SW 1271 (cell line): ENCODE measurements at regions not wholly inside any gene's neighbourhood (a gene's known extent, or its start where the extent isn't known, plus 50 kb on each side); places are given as distances from the start of the nearest gene placed in this dataset.

Experiments
- DNase-seq, 2 experiments: peaks; one replicate each; lab custom pipeline; 2025; lab: John Stamatoyannopoulos, UW

DNA sequence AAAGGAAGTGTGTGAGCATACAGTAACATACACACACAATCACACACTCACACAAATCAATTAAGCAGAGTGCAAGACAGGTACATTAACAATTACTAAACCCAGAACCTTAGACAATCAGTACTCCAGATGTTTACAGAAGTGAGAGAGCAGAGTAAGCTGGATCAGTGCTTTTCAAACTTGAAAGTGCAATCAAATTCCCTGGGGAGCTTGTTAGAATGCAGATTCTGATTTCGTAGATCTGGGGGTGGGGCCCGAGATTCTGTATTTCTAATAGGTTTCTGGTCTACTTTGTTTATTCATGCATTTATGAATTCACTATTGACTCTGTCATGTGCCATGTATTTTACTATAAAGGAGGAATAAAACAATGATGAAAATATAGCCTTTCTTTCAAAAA is 179.6 kb upstream of the PHYHIPL start:
- no peak for DNase-seq

DNA sequence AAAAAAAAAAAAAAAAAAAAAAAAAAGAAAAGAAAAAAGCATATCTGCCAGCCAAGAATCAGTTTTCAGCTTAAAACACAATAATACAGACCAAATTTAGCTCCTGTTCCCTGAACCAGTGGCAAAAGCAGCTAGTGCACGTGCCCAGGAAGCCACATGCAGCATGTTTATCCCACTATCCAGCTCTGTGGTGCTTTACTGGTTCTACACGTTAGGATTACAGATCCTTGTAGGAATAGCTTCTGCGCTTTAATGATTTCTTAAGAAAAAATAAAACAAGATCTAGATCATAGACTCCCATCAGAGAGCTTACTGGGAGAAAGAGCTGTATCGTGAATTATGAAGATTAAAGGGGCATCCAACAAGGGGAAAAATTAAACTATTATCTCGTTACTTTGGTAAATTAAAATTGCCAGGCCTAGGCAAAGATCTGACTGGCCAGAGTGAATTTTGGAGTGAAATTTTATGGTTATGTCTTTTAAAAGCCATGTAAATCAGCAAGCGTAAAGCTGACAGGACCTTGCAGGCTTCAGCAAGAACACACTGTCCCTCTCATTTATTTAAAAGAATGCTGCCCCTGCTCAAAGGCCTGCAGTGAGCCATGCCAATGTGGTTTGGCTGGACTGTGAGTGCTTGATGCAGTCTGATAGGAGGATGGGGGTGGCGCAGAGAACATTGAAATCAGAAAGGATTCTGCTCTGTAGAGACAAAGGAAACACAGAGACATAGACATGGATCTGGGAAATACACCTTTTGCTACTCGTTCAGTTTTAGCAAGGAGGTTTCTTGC is 177.3 kb upstream of the PHYHIPL start:
- DNase-seq, result no peak

DNA sequence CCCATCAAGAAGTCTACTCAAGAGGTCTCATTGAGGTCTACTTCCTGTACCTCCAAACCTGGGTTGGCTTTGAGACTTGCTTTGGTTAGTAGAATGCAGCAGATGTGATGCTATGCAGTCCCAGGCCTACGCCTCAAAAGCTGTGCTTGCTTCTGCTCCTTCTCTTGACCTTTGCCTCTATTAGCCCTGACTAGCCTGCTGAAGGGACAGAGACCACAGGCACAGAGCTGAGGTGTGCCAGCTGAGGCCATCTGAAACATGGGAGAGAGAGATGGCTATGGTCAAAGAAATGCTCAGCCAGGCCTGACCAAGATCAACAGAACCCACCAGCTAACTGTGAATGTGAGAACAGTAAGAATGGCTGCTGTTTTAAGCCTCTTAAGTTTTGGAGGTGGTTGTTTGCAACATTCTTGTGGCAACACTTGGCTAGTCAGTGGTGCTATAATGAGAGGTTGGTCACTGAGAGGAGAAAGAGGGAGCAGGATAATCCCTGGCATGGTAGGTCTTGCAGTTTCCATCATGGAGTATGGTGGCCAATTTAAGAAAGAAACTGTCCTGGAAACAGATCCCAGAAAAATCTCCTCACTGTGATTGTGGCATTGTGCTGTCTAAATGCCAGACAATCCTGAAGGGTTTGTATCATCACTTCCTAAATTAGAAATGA is 176.1 kb upstream of the PHYHIPL start:
- no peak for DNase-seq

DNA sequence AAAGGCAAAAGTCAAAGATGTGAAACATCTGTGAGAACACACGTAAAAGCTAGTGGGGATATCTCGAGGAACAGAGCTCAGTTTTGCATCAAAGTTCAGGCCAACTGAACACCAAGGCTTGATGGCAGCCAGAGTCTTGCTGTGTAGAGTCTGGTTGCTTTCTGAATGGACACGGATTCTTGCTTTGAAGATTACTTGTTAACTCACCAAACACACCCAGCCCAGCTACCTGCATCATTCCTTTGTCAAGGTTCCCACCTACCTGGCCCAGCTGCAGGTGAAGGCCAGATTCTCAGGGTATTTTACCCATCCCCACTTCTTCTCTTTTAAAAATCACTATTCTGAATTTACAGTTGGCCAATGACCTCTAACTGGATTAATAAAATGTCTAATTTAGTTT is 174.4 kb upstream of the PHYHIPL start:
- no peak for DNase-seq

DNA sequence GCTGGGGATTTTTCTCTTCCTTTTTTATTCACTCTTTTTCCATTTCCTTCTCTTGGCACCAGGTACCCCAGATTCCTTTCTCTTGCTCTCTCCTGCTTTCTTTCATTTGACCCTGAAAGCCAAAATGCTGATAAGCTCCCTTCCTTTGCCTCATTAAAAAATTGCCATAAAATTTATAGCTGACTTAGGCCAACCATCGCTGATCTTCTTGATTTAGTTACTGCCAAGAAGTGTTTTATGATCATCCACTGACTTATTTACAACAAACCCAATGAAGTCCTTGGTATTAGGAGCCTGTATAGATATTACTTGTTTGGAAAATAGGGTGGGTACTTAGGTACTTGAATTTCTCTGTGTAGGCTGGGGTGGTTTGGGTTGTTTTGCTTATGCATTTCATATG is 173.2 kb upstream of the PHYHIPL start:
- no peak for DNase-seq

DNA sequence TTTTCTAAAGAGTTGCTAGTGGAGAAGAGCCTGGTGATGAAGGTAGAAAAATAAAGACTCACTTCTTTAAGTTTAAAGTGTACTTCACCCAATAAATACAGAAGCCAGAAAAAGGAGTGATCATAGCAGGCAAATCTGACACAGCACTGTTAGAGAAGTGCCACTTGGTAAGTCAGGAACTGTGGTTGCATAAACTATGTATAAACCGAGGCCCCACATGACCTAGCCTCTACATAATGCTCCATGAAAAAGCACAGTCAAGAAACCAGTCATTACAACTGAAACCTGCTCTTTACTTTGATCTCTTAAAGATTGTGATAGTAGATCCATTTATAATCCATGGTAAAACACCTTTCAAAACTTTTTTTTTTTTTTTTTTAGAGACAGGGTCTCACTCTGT is 172.1 kb upstream of the PHYHIPL start:
- no peak for DNase-seq

DNA sequence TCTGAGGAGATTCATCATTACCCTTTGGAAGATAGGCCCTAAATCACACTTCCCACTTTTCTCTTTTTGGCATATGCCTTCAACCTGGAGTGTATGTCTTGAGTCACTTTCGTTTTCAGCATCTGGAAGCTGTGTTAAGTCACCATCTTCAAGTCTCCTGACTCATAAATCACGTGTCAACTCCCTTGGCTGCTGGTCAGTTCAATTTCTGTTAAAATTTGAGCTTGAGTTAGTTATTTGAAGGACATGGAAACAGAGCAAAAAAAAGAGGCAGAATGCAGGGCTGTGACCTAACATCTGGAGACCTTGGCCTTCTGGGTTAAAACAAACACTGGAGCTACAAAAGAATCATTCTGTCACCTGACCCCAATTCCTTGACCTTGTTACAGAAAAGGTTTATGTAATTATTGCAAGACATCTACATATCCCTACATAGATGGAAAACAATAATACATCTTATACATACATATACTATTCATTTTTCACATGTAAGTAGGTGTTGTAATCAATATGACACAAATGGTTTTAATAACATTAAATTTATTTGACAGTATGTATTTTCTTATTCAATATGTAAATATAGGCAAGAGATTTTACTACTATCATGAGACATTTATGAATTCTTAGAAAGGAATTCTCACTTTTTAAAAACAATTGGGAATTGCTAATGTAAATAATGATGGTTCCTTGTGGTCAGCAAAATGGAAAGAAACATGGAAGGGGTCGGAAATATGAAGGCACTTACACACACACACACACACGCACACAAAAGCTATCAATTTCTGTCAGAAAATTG is 169.7 kb upstream of the PHYHIPL start:
- DNase-seq, result no peak

DNA sequence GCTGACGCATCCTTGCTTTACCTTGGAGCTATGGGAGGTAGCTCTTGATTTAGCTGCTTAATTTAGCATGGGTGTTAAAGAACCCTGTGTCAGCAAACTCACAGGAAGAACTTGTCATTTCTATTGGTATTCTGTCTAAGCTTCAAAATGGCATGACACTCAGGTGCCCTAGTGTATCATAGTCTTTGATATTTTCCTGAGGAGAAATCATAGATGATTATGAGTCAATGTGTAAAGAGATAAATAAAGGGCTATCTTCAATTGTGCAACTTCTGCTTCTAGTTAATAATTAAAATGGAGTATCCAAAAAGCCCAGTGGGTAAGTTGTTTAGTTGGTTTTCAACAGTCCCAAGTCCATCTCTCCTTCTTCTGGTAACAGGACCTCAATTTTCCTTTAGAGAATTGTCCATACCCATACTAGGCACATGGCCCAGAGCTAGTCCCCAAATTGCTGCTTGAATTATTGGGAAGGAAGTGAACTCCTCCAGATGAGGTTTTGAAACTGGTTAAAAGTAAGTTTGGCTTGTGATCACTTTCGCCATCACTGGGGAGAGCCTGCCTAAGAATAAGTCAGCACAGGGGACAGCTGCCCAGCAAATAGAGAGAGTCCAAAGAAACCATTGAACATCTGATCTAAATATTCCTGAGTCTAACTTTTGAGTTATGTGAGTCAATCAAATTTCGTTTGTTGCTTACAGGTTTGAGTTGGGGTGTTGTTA is 169.0 kb upstream of the PHYHIPL start:
- DNase-seq, result no peak

DNA sequence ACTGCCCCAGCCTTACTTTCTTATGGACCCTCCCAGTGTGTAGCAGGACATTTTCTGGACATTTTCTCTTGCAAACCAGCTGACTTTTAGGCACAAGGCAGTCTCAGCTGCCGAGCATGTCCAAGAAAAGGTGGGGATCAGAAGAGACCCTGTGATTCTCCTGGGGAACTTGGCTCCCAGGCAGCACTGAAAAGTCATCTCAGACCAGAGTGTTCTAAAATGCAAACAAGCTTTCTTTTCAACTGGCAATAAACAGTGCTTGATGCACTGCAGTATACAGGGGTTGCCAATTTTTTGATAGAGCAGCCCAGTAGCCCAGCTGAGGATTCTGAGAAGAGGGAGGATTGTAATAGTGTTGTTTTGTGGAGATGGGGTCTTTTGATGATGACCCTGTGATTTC is 168.0 kb upstream of the PHYHIPL start:
- no peak for DNase-seq

DNA sequence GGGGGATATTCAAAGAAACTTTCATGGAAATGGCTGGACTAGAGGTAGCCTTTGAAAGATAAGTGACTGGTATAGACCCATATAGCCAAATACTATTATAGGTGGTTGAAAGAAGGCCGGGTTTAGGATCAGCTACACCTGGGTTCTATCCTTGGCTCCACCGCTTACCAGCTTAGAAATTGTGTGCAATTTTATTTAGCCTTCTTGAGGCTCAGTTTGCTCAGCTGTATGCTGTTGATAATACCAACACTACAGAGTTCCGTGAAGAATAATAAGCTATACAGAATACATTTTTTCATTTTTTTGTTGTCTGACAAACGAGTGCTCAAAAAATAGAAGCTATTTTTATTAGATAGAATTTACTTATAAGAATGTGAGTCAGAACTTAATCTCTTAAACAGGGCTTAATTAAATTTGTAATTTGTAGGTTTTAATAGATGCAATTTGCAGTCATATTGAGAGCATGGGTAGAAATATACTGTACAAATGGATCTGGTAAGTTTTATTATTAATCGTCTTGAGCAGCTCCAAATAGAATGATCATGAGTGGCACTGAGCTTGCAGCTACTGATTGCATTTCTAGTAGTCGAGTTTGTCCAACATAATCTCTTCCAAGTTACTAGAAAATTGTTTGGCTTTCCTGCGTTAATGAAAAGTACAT is 164.3 kb upstream of the PHYHIPL start:
- DNase-seq, result no peak

DNA sequence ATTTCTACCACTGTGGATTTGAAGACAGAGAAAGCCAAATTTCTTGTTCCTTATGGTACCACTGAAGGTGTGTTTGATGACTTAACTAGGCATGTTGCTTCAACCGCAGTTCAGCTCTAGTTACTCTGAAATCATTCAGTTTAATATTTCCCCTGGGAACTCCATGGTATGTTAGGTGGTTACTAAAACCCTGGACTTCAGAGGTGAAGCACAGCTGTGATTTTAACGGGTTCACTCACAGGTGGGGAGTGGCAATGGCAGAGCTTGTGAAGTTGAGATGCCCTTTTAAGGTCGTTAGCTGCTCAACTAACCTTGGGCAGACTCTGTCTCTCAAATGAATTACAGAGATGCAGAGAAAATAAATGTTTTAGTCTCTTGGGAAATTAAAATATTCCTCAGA is 163.6 kb upstream of the PHYHIPL start:
- no peak for DNase-seq

DNA sequence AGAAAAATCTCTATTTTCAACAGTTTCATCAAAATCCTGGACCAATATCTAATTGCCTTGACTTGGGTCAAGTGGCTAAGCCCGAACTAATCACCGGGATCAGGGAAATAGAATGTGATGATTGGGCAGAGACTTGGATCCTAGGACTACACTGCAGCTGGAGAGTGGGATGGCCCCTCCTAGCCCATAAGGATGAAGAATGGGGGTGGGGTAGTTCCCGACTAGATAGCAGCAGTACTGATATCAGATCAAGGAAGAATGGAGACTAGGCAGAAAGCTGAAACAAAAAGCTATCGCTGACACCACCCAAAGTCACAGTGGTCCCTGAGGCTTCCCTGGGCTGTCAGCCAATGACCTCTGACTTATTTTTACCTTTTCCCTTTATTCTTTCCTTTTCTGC is 160.4 kb upstream of the PHYHIPL start:
- no peak for DNase-seq

DNA sequence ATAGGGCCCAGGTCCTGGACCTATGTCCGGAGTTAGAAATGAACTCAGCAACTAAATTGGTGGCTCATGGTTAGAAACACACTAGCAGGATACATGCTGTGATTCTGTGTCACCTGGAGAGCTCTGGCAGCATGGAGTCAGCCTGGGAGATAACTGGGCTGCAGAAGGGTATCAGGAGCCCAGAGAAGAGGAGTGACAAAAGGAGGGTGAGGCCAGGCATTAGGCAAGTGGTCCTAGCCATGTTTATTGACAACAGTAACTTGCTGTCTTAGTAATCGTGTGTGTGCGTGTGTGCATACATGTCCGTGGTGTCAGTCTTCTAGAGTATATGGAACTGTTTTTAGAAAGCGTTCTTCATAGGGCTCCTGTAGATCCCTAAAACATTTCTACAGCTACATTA is 157.5 kb upstream of the PHYHIPL start:
- no peak for DNase-seq

DNA sequence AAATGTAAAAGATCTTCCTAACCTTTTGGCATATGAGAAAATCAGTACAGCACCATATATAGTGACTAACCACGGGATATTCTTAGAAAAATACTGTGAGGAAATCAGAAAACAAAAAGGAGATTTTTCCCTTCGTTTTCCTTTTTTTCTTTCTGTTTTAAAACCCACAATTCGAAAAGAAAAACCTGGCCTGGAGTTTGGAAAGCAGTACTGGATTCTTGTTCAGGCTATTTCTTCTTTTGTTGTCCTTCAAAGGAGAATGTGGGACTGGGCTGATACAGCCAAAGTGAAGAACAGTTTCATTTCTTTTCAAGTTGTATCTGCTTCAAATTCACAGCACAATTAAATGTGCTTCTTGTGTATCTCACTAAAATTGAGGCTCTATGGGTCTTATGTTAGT is 156.8 kb upstream of the PHYHIPL start:
- no peak for DNase-seq

DNA sequence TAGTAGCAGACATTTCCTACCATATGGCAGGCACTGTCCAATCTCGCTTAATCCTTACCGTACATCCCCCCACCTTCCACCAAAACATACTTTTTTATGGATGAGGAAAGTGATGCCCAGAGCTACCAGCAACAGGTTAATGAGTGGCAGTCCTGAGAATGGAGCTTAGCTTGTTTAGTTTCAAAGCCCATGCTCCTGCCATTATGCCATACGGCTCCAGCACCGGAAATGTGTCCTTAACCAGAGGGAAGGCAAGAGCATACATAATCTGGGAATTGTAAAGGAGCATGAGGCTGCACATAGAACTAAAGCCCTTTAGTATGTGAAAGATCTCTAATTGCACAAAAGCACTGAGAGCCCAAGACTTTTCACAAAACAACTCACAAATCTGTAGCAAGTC is 155.9 kb upstream of the PHYHIPL start:
- no peak for DNase-seq

DNA sequence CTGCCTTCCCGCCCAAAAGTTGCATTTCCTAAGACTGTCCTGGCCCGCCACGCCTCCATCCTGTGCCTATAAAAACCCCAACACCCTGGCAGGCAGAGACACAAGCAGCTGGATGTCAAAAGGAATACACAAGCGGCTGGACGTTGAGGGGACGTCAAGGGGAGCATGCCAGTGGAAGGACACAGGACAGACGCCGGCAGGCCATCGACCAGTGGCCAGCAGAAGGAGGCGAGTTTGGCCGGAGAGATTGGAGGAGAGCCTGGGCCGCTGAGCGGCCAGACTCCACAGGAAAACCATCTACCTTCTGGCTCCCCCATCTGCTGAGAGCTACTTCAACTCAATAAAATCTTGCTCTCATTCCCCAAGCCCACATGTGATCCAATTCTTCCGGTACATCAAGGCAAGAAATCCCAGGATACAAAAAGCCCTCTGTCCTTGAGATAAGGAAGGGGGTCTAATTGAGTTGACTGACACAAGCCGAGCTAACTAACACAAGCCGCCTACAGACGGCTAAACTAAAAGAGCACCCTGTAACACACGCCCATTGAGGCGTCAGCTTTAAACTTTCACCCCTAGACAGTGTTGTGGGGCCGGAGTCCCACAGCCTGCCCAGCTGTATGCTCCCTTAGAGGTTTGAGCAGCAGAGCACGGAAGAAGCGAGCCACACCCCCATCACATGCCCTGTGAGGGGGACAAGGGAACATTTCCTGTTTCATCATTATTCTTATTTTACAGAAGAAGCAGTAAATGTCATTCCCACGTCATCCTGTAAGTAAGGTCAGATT is 150.3 kb upstream of the PHYHIPL start:
- no peak for DNase-seq

DNA sequence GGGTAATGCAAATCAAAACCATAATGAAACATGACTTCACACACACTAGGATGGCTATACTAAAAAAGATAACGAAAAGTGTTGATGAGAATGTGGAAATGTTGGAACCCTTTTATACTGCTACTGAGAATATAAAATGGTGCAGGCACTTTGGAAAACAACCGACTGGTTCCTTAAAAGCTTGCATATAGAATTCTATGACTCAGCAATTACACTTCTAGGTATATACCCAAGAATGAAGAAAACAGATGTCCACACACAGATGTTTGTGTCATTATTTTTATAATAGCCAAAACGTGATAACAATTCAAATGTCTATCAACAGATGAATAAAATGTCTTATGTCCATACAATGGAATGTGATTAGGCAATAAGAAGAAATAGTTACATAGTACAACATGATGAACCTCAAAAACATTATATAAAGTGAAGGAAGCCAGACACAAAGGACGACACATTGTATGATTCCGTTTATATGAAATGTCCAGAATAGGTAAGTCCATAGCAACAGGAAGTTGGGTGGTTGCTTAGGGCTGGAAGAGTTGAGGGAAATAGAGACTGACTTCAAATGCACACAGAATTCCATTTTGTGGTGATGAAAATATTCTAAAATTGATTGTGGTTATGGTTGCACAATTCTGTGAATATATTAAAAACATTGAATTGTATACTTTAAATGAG is 148.3 kb upstream of the PHYHIPL start:
- no peak for DNase-seq

DNA sequence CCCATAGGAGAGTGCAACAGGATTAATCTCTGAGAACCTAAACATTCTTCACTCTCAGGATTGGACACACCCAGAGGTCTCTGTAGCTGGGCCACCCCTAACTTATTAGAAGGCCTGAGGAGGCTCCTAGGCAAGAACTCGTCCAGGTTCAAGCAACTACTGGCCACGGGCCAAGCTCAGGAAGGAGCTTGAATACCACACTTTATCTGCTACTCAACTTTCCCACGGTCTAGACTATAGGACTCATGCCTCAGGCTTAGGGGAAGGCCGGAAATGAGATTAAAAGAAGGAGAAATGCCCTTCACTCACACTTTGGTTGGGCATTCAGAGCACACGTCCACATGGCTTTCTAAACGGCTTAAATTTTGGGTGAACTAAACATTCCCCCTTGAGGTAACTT is 142.8 kb upstream of the PHYHIPL start:
- no peak for DNase-seq

DNA sequence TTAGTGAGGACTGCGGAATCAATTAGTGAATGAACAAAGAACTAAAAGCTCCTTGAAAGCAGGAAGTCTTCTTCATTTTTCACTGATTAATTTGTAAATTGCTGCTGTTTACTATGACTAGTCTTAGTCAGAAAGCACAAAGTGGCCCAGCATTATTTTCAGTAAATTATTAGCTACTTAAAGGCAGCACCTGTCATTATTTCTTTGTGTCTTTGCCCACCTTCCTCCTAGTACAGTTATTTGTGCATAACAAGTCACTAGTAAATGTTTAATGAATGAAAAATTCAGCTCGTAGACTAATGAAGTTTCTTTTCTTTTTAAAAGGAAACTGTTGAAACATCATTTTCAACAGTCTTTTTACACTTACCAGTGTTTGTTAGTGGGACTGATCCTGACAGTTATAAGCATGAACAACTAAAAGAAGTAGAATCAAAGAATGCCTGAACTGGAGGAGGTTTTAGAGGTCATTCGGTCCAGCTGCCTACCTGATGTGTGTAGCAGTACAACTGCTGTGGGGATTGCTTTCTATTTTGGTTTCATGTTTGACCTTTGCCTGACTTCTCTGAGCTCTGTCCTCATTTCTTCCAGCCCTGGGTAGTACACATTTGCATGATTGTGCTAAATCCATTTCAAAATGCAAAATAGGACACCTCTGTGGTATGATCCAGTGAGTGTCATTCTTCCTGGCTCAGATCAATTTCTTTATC is 140.0 kb upstream of the PHYHIPL start:
- DNase-seq, result no peak

DNA sequence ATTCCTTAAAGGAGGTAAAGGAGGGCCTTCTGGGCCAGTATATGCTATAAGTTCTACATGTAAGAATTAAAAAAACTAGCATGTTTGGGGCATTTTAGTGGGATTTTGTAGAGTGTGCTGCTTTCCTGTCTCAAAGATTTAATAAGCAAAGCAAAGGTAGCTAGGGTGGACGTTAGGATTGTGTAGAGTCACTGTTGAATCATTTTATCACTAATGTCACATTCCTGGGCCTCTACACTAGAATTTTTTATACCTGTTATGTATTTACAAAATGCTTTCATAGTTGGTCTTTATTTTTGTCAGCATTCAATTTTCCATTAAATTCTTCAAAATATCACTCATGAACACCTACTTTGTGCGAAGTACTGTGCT is 139.4 kb upstream of the PHYHIPL start:
- DNase-seq, result no peak
